ENCODE measurements at regions not wholly inside any gene's neighbourhood (a gene's known extent, or its start where the extent isn't known, plus 50 kb on each side); places are given as distances from the start of the nearest gene placed in this dataset.

GRCh38 chr12:24460099-24460498, 488.8 kb downstream of the BCAT1 start:
- TF ChIP-seq GATA2 (IDR thresholded peaks at IDR 0.05; ENCODE audit: low read depth, low read length) (no peak), GATA3 (IDR thresholded peaks at IDR 0.05; ENCODE audit: low read depth, low read length) (no peak)

All from SH-SY5Y (cell line).